OCI-LY3 (cell line): ENCODE measurements at regions not wholly inside any gene's neighbourhood (a gene's known extent, or its start where the extent isn't known, plus 50 kb on each side); places are given as distances from the start of the nearest gene placed in this dataset.

Experiments
- CTCF ChIP-seq: fragments of 200-600, 300-600 bp; sonication (generic); IDR thresholded peaks from 2 replicates; pipeline ENCODE4 v1.5.1; 2014; ENCODE audit warnings: antibody characterized with exemption, low read length, low read depth
- EZH2phosphoT487 ChIP-seq: fragments of 200-600 bp; shearing (Covaris generic); IDR thresholded peaks from 2 replicates; pipeline ENCODE4 v1.6.1; 2018; ENCODE audit warnings: antibody characterized with exemption, mixed run types, low read depth

GRCh38 chr7:121681700-121682099 is 191.3 kb upstream of the PTPRZ1 start:
- no peak for TF ChIP-seq CTCF
- no peak for TF ChIP-seq EZH2phosphoT487
